ENCODE measurements at regions not wholly inside any gene's neighbourhood (a gene's known extent, or its start where the extent isn't known, plus 50 kb on each side); places are given as distances from the start of the nearest gene placed in this dataset.
"Not testable (repeated sequence)": the region's sequence is repeated elsewhere in the genome, so short reads cannot be mapped to it uniquely, and the experiment has no call there.

GRCh38 chr6:150777736-150778135 lies 87.8 kb upstream of the MTHFD1L start:
- no peak for DNase-seq (ENCODE audit: low spot score)
- in situ Hi-C loops (cut with MboI; ENCODE audit: low pct_unique_long_range_greater_than_20kb, low sequenced_read_pairs, unreplicated experiment) = no loop called here

GRCh38 chr6:150783813-150784212 lies 81.7 kb upstream of the MTHFD1L start:
- in situ Hi-C loops (cut with MboI; ENCODE audit: low pct_unique_long_range_greater_than_20kb, low sequenced_read_pairs, unreplicated experiment) = no loop called here
- no peak for DNase-seq (ENCODE audit: low spot score)
- TF ChIP-seq CTCF (IDR thresholded peaks at IDR 0.05; ENCODE audit: extremely low read depth, insufficient read depth, missing control alignments) = no peak

More at GRCh38 chr6:150777736-150778135, 87.8 kb upstream of the MTHFD1L start:
- TF ChIP-seq CTCF (IDR thresholded peaks at IDR 0.05; ENCODE audit: extremely low read depth, insufficient read depth, missing control alignments) = no peak

- no peak for DNase-seq (ENCODE audit: low spot score)
- no peak for TF ChIP-seq CTCF (IDR thresholded peaks at IDR 0.05; ENCODE audit: extremely low read depth, insufficient read depth, missing control alignments)
- in situ Hi-C loops (cut with MboI; ENCODE audit: low pct_unique_long_range_greater_than_20kb, low sequenced_read_pairs, unreplicated experiment) = no loop called here
Observed at GRCh38 chr6:150787429-150787828, 78.1 kb upstream of the MTHFD1L start.

- DNase-seq (ENCODE audit: low spot score) = no peak
- no peak for TF ChIP-seq CTCF (IDR thresholded peaks at IDR 0.05; ENCODE audit: extremely low read depth, insufficient read depth, missing control alignments)
- in situ Hi-C loops (cut with MboI; ENCODE audit: low pct_unique_long_range_greater_than_20kb, low sequenced_read_pairs, unreplicated experiment) = no loop called here
Observed at GRCh38 chr6:150788089-150788488, 77.4 kb upstream of the MTHFD1L start.

GRCh38 chr6:150789906-150790305 lies 75.6 kb upstream of the MTHFD1L start:
- in situ Hi-C loops (cut with MboI; ENCODE audit: low pct_unique_long_range_greater_than_20kb, low sequenced_read_pairs, unreplicated experiment); DNase-seq (ENCODE audit: low spot score): not testable (repeated sequence)

- in situ Hi-C loops (cut with MboI; ENCODE audit: low pct_unique_long_range_greater_than_20kb, low sequenced_read_pairs, unreplicated experiment) = no loop called here
- no peak for DNase-seq (ENCODE audit: low spot score)
- TF ChIP-seq CTCF (IDR thresholded peaks at IDR 0.05; ENCODE audit: extremely low read depth, insufficient read depth, missing control alignments) = no peak
Observed at GRCh38 chr6:150791717-150792116, 73.8 kb upstream of the MTHFD1L start.

- in situ Hi-C loops (cut with MboI; ENCODE audit: low pct_unique_long_range_greater_than_20kb, low sequenced_read_pairs, unreplicated experiment) = no loop called here
- TF ChIP-seq CTCF (IDR thresholded peaks at IDR 0.05; ENCODE audit: extremely low read depth, insufficient read depth, missing control alignments) = no peak
- no peak for DNase-seq (ENCODE audit: low spot score)
Observed at GRCh38 chr6:150797949-150798348, 67.6 kb upstream of the MTHFD1L start.

All from GM13977 (cell line).